Peyer's patch (tissue), 4 donors: ENCODE measurements at regions not wholly inside any gene's neighbourhood (a gene's known extent, or its start where the extent isn't known, plus 50 kb on each side); places are given as distances from the start of the nearest gene placed in this dataset.

Experiments used
- POLR2A ChIP-seq, 2 donors: fragments of 450-650 bp; IDR thresholded peaks; one replicate each; pipeline ENCODE4 v1.5.1; 2017; ENCODE audit warnings: antibody characterized with exemption in 2 of 2, mild to moderate bottlenecking in 2 of 2, moderate library complexity in 2 of 2
- TF ChIP-seq, protein P1 (sequence below), 6 experiments: fragments of 450-650 bp in 4 of 6; fragments of 200-600 bp in 2 of 6; sonication (generic) in 1 of 6; IDR thresholded peaks; one replicate each; pipeline ENCODE4 v1.5.1; 2017 to 2019; ENCODE audit warnings: antibody characterized with exemption in 6 of 6, mild to moderate bottlenecking in 3 of 6, moderate library complexity in 1 of 6

DNA sequence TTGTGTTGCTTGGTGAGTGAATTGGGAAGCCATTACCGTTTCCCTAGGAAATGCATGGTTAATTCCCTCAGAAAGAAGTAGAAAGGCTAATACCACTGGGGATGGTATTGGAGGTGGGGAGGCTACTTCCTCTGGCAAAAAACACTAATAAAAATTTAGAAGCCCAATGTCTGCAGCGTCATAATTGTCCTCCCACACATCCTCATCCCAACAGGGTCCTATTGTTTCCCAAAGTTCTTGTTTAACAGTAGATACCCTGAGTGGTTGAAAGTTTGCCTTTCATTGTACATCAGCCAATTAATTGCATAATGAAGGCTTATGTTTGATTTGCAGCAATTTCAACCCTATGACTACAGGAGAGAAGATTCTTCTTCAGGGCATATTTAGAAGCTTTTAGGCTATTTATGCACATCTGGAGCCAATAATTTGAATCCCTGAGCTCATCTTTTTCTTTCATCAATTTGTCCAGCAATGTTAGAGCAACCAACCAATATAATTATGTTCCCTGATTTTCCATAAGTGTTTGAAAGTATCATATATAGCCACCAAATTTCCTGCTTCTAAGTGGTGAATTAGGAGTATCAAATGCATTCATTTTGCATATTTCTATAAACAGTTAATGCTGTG, 491.0 kb downstream of the SLITRK5 start:
- TF ChIP-seq, protein P1, sequence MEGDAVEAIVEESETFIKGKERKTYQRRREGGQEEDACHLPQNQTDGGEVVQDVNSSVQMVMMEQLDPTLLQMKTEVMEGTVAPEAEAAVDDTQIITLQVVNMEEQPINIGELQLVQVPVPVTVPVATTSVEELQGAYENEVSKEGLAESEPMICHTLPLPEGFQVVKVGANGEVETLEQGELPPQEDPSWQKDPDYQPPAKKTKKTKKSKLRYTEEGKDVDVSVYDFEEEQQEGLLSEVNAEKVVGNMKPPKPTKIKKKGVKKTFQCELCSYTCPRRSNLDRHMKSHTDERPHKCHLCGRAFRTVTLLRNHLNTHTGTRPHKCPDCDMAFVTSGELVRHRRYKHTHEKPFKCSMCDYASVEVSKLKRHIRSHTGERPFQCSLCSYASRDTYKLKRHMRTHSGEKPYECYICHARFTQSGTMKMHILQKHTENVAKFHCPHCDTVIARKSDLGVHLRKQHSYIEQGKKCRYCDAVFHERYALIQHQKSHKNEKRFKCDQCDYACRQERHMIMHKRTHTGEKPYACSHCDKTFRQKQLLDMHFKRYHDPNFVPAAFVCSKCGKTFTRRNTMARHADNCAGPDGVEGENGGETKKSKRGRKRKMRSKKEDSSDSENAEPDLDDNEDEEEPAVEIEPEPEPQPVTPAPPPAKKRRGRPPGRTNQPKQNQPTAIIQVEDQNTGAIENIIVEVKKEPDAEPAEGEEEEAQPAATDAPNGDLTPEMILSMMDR (IDR thresholded peaks at IDR 0.05) = no peak
- TF ChIP-seq POLR2A (IDR thresholded peaks at IDR 0.05) = no peak
